GM20431 (cell line): ENCODE measurements at regions not wholly inside any gene's neighbourhood (a gene's known extent, or its start where the extent isn't known, plus 50 kb on each side); places are given as distances from the start of the nearest gene placed in this dataset.

Source experiments
- in situ Hi-C: fragments of 300-500 bp; cut with MseI, MboI; formaldehyde crosslinking; loops from one replicate; pipeline ENCODE4 v1.15.0; 2020; ENCODE audit warnings: low sequenced_read_pairs; ENCODE audit not compliant: unreplicated experiment

GRCh38 chr16:9279291-9280068 is 188.0 kb downstream of the HAPSTR1 start:
- in situ Hi-C loops, result no loop called here

- in situ Hi-C loops, result no loop called here
Measured at GRCh38 chr16:9280069-9280466, 188.6 kb downstream of the HAPSTR1 start.

- in situ Hi-C loops, result no loop called here
Measured at GRCh38 chr16:9286930-9287329, 195.5 kb downstream of the HAPSTR1 start.

- in situ Hi-C loops, result no loop called here
Measured at GRCh38 chr16:9296271-9296590, 204.8 kb downstream of the HAPSTR1 start.

GRCh38 chr16:9297437-9298113 is 206.1 kb downstream of the HAPSTR1 start:
- in situ Hi-C loops, result no loop called here

GRCh38 chr16:9300252-9300651 is 208.8 kb downstream of the HAPSTR1 start:
- in situ Hi-C loops, result no loop called here

- in situ Hi-C loops, result no loop called here
Measured at GRCh38 chr16:9302072-9302471, 210.6 kb downstream of the HAPSTR1 start.

- in situ Hi-C loops, result no loop called here
Measured at GRCh38 chr16:9306753-9307152, 215.3 kb downstream of the HAPSTR1 start.

- in situ Hi-C loops, result no loop called here
Measured at GRCh38 chr16:9307446-9307845, 216.0 kb downstream of the HAPSTR1 start.

GRCh38 chr16:9308356-9308801 is 216.9 kb downstream of the HAPSTR1 start:
- in situ Hi-C loops, result no loop called here

GRCh38 chr16:9308850-9309249 is 217.4 kb downstream of the HAPSTR1 start:
- in situ Hi-C loops, result no loop called here

- in situ Hi-C loops, result no loop called here
Measured at GRCh38 chr16:9309844-9310243, 218.4 kb downstream of the HAPSTR1 start.

GRCh38 chr16:9311303-9311954 is 220.0 kb downstream of the HAPSTR1 start:
- in situ Hi-C loops, result no loop called here

GRCh38 chr16:9316008-9316407 is 224.6 kb downstream of the HAPSTR1 start:
- in situ Hi-C loops, result no loop called here

- in situ Hi-C loops, result no loop called here
Measured at GRCh38 chr16:9316615-9317014, 225.2 kb downstream of the HAPSTR1 start.

- in situ Hi-C loops, result no loop called here
Measured at GRCh38 chr16:9318764-9319163, 227.3 kb downstream of the HAPSTR1 start.

- in situ Hi-C loops, result no loop called here
Measured at GRCh38 chr16:9322769-9323168, 231.3 kb downstream of the HAPSTR1 start.

- in situ Hi-C loops, result no loop called here
Measured at GRCh38 chr16:9323170-9323569, 231.7 kb downstream of the HAPSTR1 start.

GRCh38 chr16:9327253-9327652 is 235.8 kb downstream of the HAPSTR1 start:
- in situ Hi-C loops, result no loop called here

GRCh38 chr16:9328411-9328810 is 237.0 kb downstream of the HAPSTR1 start:
- in situ Hi-C loops, result no loop called here

- in situ Hi-C loops, result no loop called here
Measured at GRCh38 chr16:9330095-9330494, 238.7 kb downstream of the HAPSTR1 start.
